ENCODE measurements at regions not wholly inside any gene's neighbourhood (a gene's known extent, or its start where the extent isn't known, plus 50 kb on each side); places are given as distances from the start of the nearest gene placed in this dataset.

DNA sequence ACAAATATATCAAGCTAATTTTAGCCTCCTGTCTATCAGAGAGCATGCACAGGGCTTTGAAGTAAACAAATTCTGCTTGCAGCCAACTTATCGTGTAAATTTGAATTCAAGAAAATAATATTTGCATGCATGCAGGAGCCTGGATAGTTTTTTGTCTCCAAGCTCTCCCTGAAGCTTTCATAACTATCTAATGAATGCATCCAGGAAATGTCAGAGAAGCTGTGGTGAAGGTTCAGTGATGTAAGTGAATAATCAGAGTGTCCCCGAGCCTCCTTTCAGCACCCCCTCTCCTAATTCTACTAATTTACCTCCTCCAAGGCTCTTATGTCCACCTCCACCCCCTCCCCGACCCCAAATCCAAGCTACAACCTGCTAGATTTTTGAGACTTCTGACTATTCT lies 172.0 kb upstream of the ZNF32 start:
- no peaks in the 10 kb centered on the region for H3K4me1 Mint-ChIP-seq (ENCODE audit: low read depth, unreplicated experiment)
- no peak for DNase-seq
- no peak overlapping the region for H3K4me3 Mint-ChIP-seq (ENCODE audit: low read depth, unreplicated experiment)
- H3K36me3 Mint-ChIP-seq (ENCODE audit: insufficient read depth, unreplicated experiment) = no peaks in the 10 kb centered on the region
- H3K27me3 Mint-ChIP-seq (ENCODE audit: unreplicated experiment) = no peaks in the 10 kb centered on the region
- H3K27ac Mint-ChIP-seq (ENCODE audit: unreplicated experiment) = no peak overlapping the region
- CTCF ChIA-PET = no interaction called here
- H3K9me3 Mint-ChIP-seq (ENCODE audit: low read depth, unreplicated experiment) = no peaks in the 10 kb centered on the region
- TF ChIP-seq, protein P1, sequence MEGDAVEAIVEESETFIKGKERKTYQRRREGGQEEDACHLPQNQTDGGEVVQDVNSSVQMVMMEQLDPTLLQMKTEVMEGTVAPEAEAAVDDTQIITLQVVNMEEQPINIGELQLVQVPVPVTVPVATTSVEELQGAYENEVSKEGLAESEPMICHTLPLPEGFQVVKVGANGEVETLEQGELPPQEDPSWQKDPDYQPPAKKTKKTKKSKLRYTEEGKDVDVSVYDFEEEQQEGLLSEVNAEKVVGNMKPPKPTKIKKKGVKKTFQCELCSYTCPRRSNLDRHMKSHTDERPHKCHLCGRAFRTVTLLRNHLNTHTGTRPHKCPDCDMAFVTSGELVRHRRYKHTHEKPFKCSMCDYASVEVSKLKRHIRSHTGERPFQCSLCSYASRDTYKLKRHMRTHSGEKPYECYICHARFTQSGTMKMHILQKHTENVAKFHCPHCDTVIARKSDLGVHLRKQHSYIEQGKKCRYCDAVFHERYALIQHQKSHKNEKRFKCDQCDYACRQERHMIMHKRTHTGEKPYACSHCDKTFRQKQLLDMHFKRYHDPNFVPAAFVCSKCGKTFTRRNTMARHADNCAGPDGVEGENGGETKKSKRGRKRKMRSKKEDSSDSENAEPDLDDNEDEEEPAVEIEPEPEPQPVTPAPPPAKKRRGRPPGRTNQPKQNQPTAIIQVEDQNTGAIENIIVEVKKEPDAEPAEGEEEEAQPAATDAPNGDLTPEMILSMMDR (IDR thresholded peaks at IDR 0.05; ENCODE audit: unreplicated experiment) = no peak
- no TSS peak for BruUV-seq (replicated peaks)
- intact Hi-C loops (cut with micrococcal nuclease; ENCODE audit: unreplicated experiment) = no loop called here

DNA sequence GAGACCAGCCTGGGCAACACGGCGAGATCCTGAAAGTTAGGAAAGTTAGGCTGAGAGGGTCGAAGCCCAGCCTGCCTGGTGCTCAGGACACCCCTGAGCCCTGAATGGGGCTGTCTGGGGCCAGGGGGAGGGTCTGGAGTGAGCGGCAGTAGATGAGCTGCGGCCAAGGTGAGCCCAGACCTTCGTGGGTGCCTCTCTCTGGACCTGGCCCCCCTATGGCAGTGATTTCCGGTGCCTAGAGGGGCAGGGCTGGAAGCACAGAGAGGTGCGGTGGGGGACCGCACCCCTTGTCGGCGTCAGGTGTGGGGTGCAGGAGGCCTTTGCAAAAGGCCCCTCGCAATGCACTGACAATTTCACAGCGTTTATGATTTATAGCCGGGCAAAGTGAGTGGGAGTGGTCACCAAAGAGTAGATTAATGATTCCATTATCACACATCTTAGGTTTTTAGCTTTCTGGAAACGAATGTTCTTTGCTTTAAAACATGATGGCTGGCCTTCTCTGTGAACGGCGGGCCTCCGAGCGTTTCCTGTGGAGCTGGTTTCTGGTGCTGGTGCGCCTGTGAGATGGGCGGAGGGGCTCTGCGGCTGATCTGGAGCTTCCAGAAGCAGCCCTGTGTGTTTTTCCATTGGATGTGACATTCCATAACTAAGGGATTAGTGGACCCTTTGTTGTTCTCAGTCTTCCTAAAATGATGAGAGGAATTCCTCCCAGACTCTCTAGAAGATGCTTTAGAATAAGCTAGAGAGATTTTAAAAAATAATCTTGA lies 171.0 kb upstream of the ZNF32 start:
- no peak for DNase-seq
- TF ChIP-seq, protein P1 (IDR thresholded peaks at IDR 0.05; ENCODE audit: unreplicated experiment) = no peak
- no peaks in the 10 kb centered on the region for H3K36me3 Mint-ChIP-seq (ENCODE audit: insufficient read depth, unreplicated experiment)
- no peaks in the 10 kb centered on the region for H3K4me1 Mint-ChIP-seq (ENCODE audit: low read depth, unreplicated experiment)
- no peak overlapping the region for H3K27ac Mint-ChIP-seq (ENCODE audit: unreplicated experiment)
- H3K9me3 Mint-ChIP-seq (ENCODE audit: low read depth, unreplicated experiment) = no peaks in the 10 kb centered on the region
- no TSS peak for BruUV-seq (replicated peaks)
- H3K4me3 Mint-ChIP-seq (ENCODE audit: low read depth, unreplicated experiment) = no peak overlapping the region
- CTCF ChIA-PET = no interaction called here
- H3K27me3 Mint-ChIP-seq (ENCODE audit: unreplicated experiment) = no peaks in the 10 kb centered on the region
- intact Hi-C loops (cut with micrococcal nuclease; ENCODE audit: unreplicated experiment) = no loop called here

DNA sequence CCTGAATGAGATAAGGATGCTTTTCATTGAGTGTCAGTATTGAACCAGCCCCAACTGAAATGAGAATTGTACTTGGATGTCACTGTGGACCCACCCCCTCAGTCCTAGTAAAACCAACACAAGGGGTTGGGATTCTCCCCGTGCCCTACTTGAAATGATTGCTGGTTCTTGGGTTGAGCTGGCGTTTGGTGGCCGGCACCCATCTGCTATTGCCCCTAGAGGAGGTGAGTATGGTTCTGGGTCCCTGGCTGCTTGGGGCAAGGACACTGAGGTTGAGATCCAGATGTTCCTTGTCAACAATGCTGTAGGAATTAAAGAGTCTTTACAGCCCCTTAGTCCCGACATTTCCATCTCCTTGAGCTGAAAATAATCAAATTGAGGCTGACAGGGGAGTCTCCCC lies 170.0 kb upstream of the ZNF32 start:
- Mint-ChIP-seq H3K4me1 (ENCODE audit: low read depth, unreplicated experiment) (no peaks in the 10 kb centered on the region), H3K4me3 (ENCODE audit: low read depth, unreplicated experiment) (no peak overlapping the region), H3K36me3 (ENCODE audit: insufficient read depth, unreplicated experiment) (no peaks in the 10 kb centered on the region), H3K9me3 (ENCODE audit: low read depth, unreplicated experiment) (no peaks in the 10 kb centered on the region), H3K27ac (ENCODE audit: unreplicated experiment) (no peak overlapping the region), H3K27me3 (ENCODE audit: unreplicated experiment) (no peaks in the 10 kb centered on the region)
- intact Hi-C loops (cut with micrococcal nuclease; ENCODE audit: unreplicated experiment) = no loop called here
- CTCF ChIA-PET = no interaction called here
- BruUV-seq (replicated peaks) = no TSS peak
- DNase-seq = no peak
- TF ChIP-seq, protein P1 (IDR thresholded peaks at IDR 0.05; ENCODE audit: unreplicated experiment) = no peak

DNA sequence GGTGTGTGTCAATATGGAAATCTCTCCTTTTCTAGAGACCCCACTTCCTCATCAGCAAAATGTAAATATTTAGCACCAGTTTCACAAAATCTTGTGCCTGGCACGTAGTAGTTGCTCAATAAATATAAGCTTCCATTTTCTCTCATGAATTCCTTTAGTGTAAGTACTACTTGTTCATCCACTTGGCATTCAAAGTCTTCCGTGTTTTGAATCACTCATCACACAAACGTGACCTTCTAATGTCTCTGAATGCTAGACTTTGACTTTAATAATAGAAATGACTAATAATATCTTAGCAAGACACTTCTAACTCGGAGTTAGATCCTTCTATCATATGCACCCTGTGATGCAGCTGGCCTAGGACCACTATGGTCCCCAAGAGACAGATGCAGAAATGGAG lies 168.7 kb upstream of the ZNF32 start:
- H3K4me1 Mint-ChIP-seq (ENCODE audit: low read depth, unreplicated experiment) = no peaks in the 10 kb centered on the region
- no peak for DNase-seq
- intact Hi-C loops (cut with micrococcal nuclease; ENCODE audit: unreplicated experiment) = no loop called here
- H3K27me3 Mint-ChIP-seq (ENCODE audit: unreplicated experiment) = no peaks in the 10 kb centered on the region
- TF ChIP-seq, protein P1 (IDR thresholded peaks at IDR 0.05; ENCODE audit: unreplicated experiment) = no peak
- no peak overlapping the region for H3K4me3 Mint-ChIP-seq (ENCODE audit: low read depth, unreplicated experiment)
- no peak overlapping the region for H3K27ac Mint-ChIP-seq (ENCODE audit: unreplicated experiment)
- no peaks in the 10 kb centered on the region for H3K9me3 Mint-ChIP-seq (ENCODE audit: low read depth, unreplicated experiment)
- no peaks in the 10 kb centered on the region for H3K36me3 Mint-ChIP-seq (ENCODE audit: insufficient read depth, unreplicated experiment)
- CTCF ChIA-PET = no interaction called here
- BruUV-seq (replicated peaks) = no TSS peak

Measured in Calu3 (cell line).